ENCODE measurements at regions not wholly inside any gene's neighbourhood (a gene's known extent, or its start where the extent isn't known, plus 50 kb on each side); places are given as distances from the start of the nearest gene placed in this dataset.
A peak's percentile ranks its signal among the peaks of the same experiment; 100 is the strongest.
"Not testable (repeated sequence)": the region's sequence is repeated elsewhere in the genome, so short reads cannot be mapped to it uniquely, and the experiment has no call there.

- H3K9me3 ChIP-seq (replicated peaks); H3K4me1 ChIP-seq; H3K4me3 ChIP-seq; intact Hi-C loops (cut with micrococcal nuclease); H3K27ac ChIP-seq (replicated peaks); DNase-seq; H3K27me3 ChIP-seq (ENCODE audit: low read depth); H3K36me3 ChIP-seq: not testable (repeated sequence)
Measured at GRCh38 chr1:120529475-120530089, 114.7 kb downstream of the NBPF8 start.

GRCh38 chr1:120531455-120531854, 116.6 kb downstream of the NBPF8 start:
- H3K4me1 ChIP-seq; H3K27ac ChIP-seq (replicated peaks); H3K9me3 ChIP-seq (replicated peaks); H3K4me3 ChIP-seq; H3K27me3 ChIP-seq (ENCODE audit: low read depth); H3K36me3 ChIP-seq; intact Hi-C loops (cut with micrococcal nuclease); DNase-seq: not testable (repeated sequence)

DNA sequence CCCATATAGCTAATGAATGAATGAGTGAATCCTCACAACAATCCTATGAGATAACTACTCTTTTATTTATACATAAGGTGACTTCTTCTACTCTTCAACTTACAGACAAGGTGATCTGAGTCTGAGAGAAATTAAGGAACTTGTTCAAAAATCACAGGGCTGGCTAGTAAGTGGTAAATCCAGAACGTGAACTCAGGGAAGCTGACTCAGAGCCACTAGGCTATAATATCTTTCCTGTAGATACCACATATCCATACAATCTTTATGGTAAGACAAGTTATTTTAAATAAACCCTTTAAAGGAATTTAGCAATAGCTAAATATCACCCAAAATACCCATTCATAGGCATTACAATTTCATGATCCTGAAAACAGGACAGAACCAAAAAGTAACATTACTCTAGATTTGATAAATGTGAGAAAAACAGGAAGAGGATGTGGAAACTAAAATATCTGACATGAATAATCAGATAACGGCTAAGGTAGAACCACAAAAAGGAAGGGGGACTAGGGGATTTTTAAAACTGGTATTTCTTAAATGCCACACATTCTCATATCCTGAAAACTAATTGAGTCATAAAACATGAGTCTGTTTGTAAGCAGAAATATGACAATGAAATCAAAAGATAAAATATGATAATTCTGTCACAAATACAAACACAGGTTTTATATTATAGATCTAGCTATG, 119.7 kb downstream of the NBPF8 start:
- H3K27ac ChIP-seq (replicated peaks); intact Hi-C loops (cut with micrococcal nuclease); H3K9me3 ChIP-seq (replicated peaks); H3K4me1 ChIP-seq; H3K4me3 ChIP-seq; H3K27me3 ChIP-seq (ENCODE audit: low read depth); DNase-seq; H3K36me3 ChIP-seq: not testable (repeated sequence)

GRCh38 chr1:120535052-120535451, 120.2 kb downstream of the NBPF8 start:
- intact Hi-C loops (cut with micrococcal nuclease); DNase-seq; H3K27ac ChIP-seq (replicated peaks): not testable (repeated sequence)

GRCh38 chr1:120541394-120541793, 126.6 kb downstream of the NBPF8 start:
- H3K4me1 ChIP-seq; H3K4me3 ChIP-seq; intact Hi-C loops (cut with micrococcal nuclease); H3K9me3 ChIP-seq (replicated peaks); DNase-seq; H3K27me3 ChIP-seq (ENCODE audit: low read depth); H3K27ac ChIP-seq (replicated peaks); H3K36me3 ChIP-seq: not testable (repeated sequence)

More at GRCh38 chr1:120535052-120535451, 120.2 kb downstream of the NBPF8 start:
- not testable (repeated sequence) for H3K9me3 ChIP-seq (replicated peaks); H3K4me1 ChIP-seq; H3K4me3 ChIP-seq; H3K36me3 ChIP-seq; H3K27me3 ChIP-seq (ENCODE audit: low read depth)

GRCh38 chr1:120542365-120542764, 127.5 kb downstream of the NBPF8 start:
- intact Hi-C loops (cut with micrococcal nuclease); H3K27me3 ChIP-seq (ENCODE audit: low read depth); H3K9me3 ChIP-seq (replicated peaks); H3K4me3 ChIP-seq; H3K4me1 ChIP-seq; DNase-seq; H3K27ac ChIP-seq (replicated peaks): not testable (repeated sequence)
- H3K36me3 ChIP-seq, result peaks cover 11% of the 10 kb centered on the region

GRCh38 chr1:120542940-120543339, 128.1 kb downstream of the NBPF8 start:
- peaks cover 16% of the 10 kb centered on the region for H3K36me3 ChIP-seq
- H3K4me1 ChIP-seq, result not testable (repeated sequence)

DNA sequence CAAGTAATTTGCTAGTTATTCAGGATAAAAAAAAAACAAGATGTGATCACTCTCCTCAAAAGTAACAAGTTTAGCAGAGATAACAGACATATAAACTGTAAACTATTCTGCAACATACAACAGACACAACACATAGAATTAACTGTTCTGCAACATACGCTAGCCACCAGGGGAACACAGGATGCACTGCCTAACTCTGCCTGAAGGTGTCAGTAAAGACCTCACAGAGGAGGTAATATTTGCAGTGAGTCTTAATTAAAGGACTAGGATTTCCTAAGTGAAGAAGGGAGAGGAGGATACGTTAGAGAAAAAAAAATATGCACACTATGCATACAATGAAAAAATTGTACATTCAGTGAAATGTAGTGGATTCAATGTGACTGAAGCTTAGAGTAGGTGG, 129.6 kb downstream of the NBPF8 start:
- TF ChIP-seq CTCF (IDR thresholded peaks at IDR 0.05; ENCODE audit: borderline replicate concordance), result peak; percentile 61
- H3K27ac ChIP-seq (replicated peaks), result not testable (repeated sequence)
- peak; percentile 41 for DNase-seq

More at GRCh38 chr1:120542940-120543339, 128.1 kb downstream of the NBPF8 start:
- H3K9me3 ChIP-seq (replicated peaks); H3K27me3 ChIP-seq (ENCODE audit: low read depth); H3K4me3 ChIP-seq; DNase-seq; H3K27ac ChIP-seq (replicated peaks); intact Hi-C loops (cut with micrococcal nuclease): not testable (repeated sequence)

DNA sequence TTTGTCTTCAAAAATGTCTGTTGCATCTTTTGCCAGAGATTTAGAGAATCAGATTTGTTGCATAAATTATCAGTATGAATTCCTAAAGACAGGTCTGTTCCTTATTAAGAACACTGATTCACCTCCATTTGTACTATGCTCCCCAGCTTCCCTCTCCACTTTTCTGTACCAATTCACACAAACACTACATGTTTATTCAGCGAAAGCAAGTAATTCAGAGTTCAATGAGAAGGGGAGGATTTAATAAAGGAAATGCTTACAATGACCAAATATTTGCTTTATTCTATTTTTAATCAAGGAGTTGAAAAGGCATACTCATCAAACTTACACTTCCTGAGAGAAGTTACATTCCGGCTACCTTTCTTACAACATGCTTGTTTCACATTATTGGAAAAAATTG, 135.5 kb downstream of the NBPF8 start:
- H3K4me3 ChIP-seq; DNase-seq; H3K4me1 ChIP-seq; H3K27ac ChIP-seq (replicated peaks); H3K9me3 ChIP-seq (replicated peaks); H3K27me3 ChIP-seq (ENCODE audit: low read depth); intact Hi-C loops (cut with micrococcal nuclease): not testable (repeated sequence)
- H3K36me3 ChIP-seq, result peaks cover 13% of the 10 kb centered on the region

More for the DNA sequence above, 129.6 kb downstream of the NBPF8 start:
- H3K4me3 ChIP-seq; intact Hi-C loops (cut with micrococcal nuclease); H3K27me3 ChIP-seq (ENCODE audit: low read depth); H3K9me3 ChIP-seq (replicated peaks); H3K4me1 ChIP-seq: not testable (repeated sequence)
- peaks cover 17% of the 10 kb centered on the region for H3K36me3 ChIP-seq

DNA sequence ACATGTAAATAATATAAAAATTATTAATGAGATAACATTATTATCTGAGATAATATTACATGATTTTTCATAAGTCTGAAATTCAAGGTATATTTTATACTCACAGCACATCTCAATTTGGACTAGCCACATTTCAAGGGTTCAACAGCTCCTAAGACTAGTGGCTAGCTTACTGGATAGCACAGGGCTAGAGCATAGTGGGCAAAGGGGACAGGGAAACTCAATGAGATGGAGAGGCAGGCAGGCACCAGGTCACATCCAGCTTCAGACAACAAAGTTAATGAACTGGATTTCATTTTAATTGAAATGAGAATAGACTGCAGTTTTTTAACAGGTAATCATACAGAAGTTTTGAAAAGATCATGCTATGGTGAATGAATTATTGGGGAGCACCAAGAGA, 137.4 kb downstream of the NBPF8 start:
- H3K27me3 ChIP-seq (ENCODE audit: low read depth); H3K9me3 ChIP-seq (replicated peaks); H3K4me3 ChIP-seq; H3K27ac ChIP-seq (replicated peaks); H3K36me3 ChIP-seq; DNase-seq; intact Hi-C loops (cut with micrococcal nuclease): not testable (repeated sequence)
- peaks cover 14% of the 10 kb centered on the region for H3K4me1 ChIP-seq

- DNase-seq; H3K27me3 ChIP-seq (ENCODE audit: low read depth); H3K9me3 ChIP-seq (replicated peaks); intact Hi-C loops (cut with micrococcal nuclease); H3K36me3 ChIP-seq: not testable (repeated sequence)
- peak overlapping the region; percentile 78 for H3K27ac ChIP-seq (replicated peaks)
- H3K4me1 ChIP-seq, result peaks cover 12% of the 10 kb centered on the region
- H3K4me3 ChIP-seq, result peak overlapping the region; percentile 67
Measured at GRCh38 chr1:120557605-120558302, 142.9 kb downstream of the NBPF8 start.

DNA sequence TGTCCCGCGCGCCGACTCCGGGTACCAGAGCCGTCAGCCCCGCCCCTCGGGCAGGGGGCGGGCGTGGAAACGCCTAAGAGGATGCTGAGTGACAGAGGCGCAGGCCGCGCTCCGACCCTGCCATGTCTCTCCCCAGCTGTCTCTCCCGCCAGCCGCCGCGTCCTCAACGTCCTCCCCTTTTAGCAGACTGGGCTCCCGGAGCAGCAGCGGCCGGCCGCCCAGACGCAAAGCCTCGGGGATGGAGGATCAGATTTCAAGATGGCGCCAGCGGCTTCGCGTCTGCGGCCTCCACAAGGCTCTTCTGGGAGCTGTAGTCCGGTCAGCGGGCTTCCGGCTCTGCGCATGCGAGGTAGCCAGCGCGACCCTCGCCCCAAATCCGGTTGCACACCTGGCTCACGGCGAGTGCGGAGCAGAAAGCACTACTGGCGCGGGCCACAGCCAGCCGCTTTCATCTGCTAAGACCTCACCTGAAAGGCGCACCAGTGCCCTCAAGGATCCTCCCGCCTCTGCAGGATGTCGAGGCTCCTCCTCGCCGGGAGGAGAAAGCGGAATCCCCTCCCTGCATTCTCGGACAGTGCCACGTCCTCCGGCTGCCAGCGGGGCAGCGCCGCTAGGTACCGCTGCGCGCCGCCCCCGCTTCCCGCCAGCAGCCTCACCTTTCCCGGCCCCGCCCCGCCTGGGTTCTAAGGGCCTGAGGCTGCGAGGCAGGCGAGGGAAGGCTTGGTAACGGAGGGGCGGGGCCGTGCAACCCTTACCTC, 143.6 kb downstream of the NBPF8 start:
- peak; percentile 72 for DNase-seq
- H3K27me3 ChIP-seq (ENCODE audit: low read depth); H3K9me3 ChIP-seq (replicated peaks); H3K36me3 ChIP-seq; intact Hi-C loops (cut with micrococcal nuclease): not testable (repeated sequence)
- peak overlapping the region; percentile 67 for H3K4me3 ChIP-seq
- H3K4me1 ChIP-seq, result peaks cover 12% of the 10 kb centered on the region
- peak overlapping the region; percentile 78 for H3K27ac ChIP-seq (replicated peaks)

All from left ventricle myocardium inferior (tissue), 1 donor.